Thoracic aorta (tissue), 2 donors: ENCODE measurements at regions not wholly inside any gene's neighbourhood (a gene's known extent, or its start where the extent isn't known, plus 50 kb on each side); places are given as distances from the start of the nearest gene placed in this dataset.

Source experiments
- ATAC-seq: fragments of 150-250 bp; one replicate; pipeline ENCODE4 v1.8.0; 2017; ENCODE audit warnings: low read depth; ENCODE audit not compliant: insufficient number of reproducible peaks, low FRiP score
- DNase-seq: peaks from one replicate; pipeline ENCODE4 v3.0.0-alpha.2; 2020; ENCODE audit warnings: low spot score
- H3K27ac ChIP-seq, 2 donors: fragments of 200-600 bp; sonication (generic); 1 replicate in 1 of 2; 2 replicates in 1 of 2; pipeline ENCODE4 v1.5.1; 2016; ENCODE audit warnings: mild to moderate bottlenecking in 2 of 2, moderate library complexity in 2 of 2
- H3K27me3 ChIP-seq: fragments of 200-600 bp; sonication (generic); replicated peaks from 2 replicates; pipeline ENCODE4 v1.6.0; 2016; ENCODE audit warnings: mild to moderate bottlenecking; ENCODE audit not compliant: insufficient read depth
- H3K36me3 ChIP-seq: fragments of 200-600 bp; sonication (generic); one replicate; pipeline ENCODE4 v1.5.1; 2016
- H3K4me1 ChIP-seq, 2 donors: fragments of 200-600 bp; sonication (generic); 1 replicate in 1 of 2; 2 replicates in 1 of 2; pipeline versions ENCODE4 v1.5.1 to v1.6.0; 2016; ENCODE audit warnings: low read depth in 2 of 2, mild to moderate bottlenecking in 1 of 2; ENCODE audit not compliant: control insufficient read depth in 1 of 2
- H3K4me3 ChIP-seq: fragments of 200-600 bp; sonication (generic); 2 replicates; pipeline ENCODE4 v1.5.1; 2016; ENCODE audit warnings: mild to moderate bottlenecking
- H3K9me3 ChIP-seq: fragments of 200-600 bp; sonication (generic); 2 replicates; pipeline ENCODE4 v1.5.1; 2016
- CTCF ChIP-seq: fragments of 200-600 bp; sonication (generic); IDR thresholded peaks from one replicate; pipeline ENCODE4 v1.5.1; 2019; ENCODE audit warnings: antibody characterized with exemption

GRCh38 chr12:76944892-76945291, 66.1 kb upstream of the CSRP2 start:
- no peak overlapping the region for H3K4me3 ChIP-seq
- ATAC-seq: no peak
- no peak overlapping the region for H3K27ac ChIP-seq
- no peaks in the 10 kb centered on the region for H3K27me3 ChIP-seq
- H3K9me3 ChIP-seq: no peaks in the 10 kb centered on the region
- no peak for TF ChIP-seq CTCF
- no peak for DNase-seq
- no peaks in the 10 kb centered on the region for H3K4me1 ChIP-seq
- H3K36me3 ChIP-seq: no peaks in the 10 kb centered on the region

- Histone ChIP-seq H3K4me3 (no peak overlapping the region), H3K36me3 (no peaks in the 10 kb centered on the region), H3K4me1 (no peaks in the 10 kb centered on the region), H3K27me3 (no peaks in the 10 kb centered on the region), H3K27ac (no peak overlapping the region), H3K9me3 (no peaks in the 10 kb centered on the region)
- ATAC-seq (no peak), DNase-seq (no peak)
- no peak for TF ChIP-seq CTCF
Observed at GRCh38 chr12:76943008-76943407, 64.2 kb upstream of the CSRP2 start.

- H3K4me3 ChIP-seq: no peak overlapping the region
- TF ChIP-seq CTCF: no peak
- DNase-seq (no peak), ATAC-seq (no peak)
- H3K27me3 ChIP-seq: no peaks in the 10 kb centered on the region
- H3K4me1 ChIP-seq: no peaks in the 10 kb centered on the region
- no peaks in the 10 kb centered on the region for H3K36me3 ChIP-seq
- H3K9me3 ChIP-seq: no peaks in the 10 kb centered on the region
- no peak overlapping the region for H3K27ac ChIP-seq
Observed at GRCh38 chr12:76942267-76942666, 63.4 kb upstream of the CSRP2 start.

- no peaks in the 10 kb centered on the region for H3K4me1 ChIP-seq
- H3K36me3 ChIP-seq: no peaks in the 10 kb centered on the region
- TF ChIP-seq CTCF: no peak
- no peaks in the 10 kb centered on the region for H3K27me3 ChIP-seq
- DNase-seq (no peak), ATAC-seq (no peak)
- no peaks in the 10 kb centered on the region for H3K9me3 ChIP-seq
- H3K27ac ChIP-seq: no peak overlapping the region
- H3K4me3 ChIP-seq: no peak overlapping the region
Observed at GRCh38 chr12:76940671-76941445, 62.0 kb upstream of the CSRP2 start.

- Histone ChIP-seq H3K9me3 (no peaks in the 10 kb centered on the region), H3K36me3 (no peaks in the 10 kb centered on the region), H3K4me1 (no peaks in the 10 kb centered on the region), H3K27ac (no peak overlapping the region), H3K27me3 (no peaks in the 10 kb centered on the region), H3K4me3 (no peak overlapping the region)
- ATAC-seq (no peak), DNase-seq (no peak)
- no peak for TF ChIP-seq CTCF
Observed at GRCh38 chr12:76939701-76940100, 60.9 kb upstream of the CSRP2 start.
